ENCODE measurements at regions not wholly inside any gene's neighbourhood (a gene's known extent, or its start where the extent isn't known, plus 50 kb on each side); places are given as distances from the start of the nearest gene placed in this dataset.

GRCh38 chr16:51286272-51286671 is 135.2 kb upstream of the SALL1 start:
- Histone ChIP-seq H3K9me3 (replicated peaks; ENCODE audit: control insufficient read depth, insufficient read depth, low read length) (peaks cover 3% of the 10 kb centered on the region), H4K20me1 (replicated peaks; ENCODE audit: control insufficient read depth, extremely low read depth, insufficient read depth, low read length) (no peaks in the 10 kb centered on the region), H3K4me2 (ENCODE audit: insufficient read depth, low read length) (no peak overlapping the region), H3K27me3 (ENCODE audit: control insufficient read depth in 2 of 2, insufficient read depth in 2 of 2, low read length in 2 of 2) (no peaks in the 10 kb centered on the region), H2AFZ (ENCODE audit: low read depth, low read length) (no peak overlapping the region), H3K4me1 (ENCODE audit: control insufficient read depth, extremely low read depth, insufficient read depth, low read length) (no peaks in the 10 kb centered on the region), H3K36me3 (ENCODE audit: control insufficient read depth in 2 of 2, extremely low read depth in 1 of 2, insufficient read depth in 2 of 2, low read length in 2 of 2) (no peaks in the 10 kb centered on the region), H3K27ac (ENCODE audit: insufficient read depth, low read depth, low read length) (no peak overlapping the region), H3K9me1 (replicated peaks; ENCODE audit: control insufficient read depth, extremely low read depth, insufficient read depth, low read length) (no peaks in the 10 kb centered on the region), H3K79me2 (ENCODE audit: control insufficient read depth, insufficient read depth, low read length) (no peaks in the 10 kb centered on the region), H3K4me3 (replicated peaks in 1 of 3; ENCODE audit: insufficient read depth in 1 of 3, low read depth in 1 of 3, low read length in 3 of 3) (no peak overlapping the region), H3K9ac (replicated peaks; ENCODE audit: extremely low read depth, insufficient read depth, low read length) (no peak overlapping the region)
- no peak for DNase-seq (ENCODE audit: low read depth, low spot score)
- intact Hi-C loops (cut with micrococcal nuclease) (no loop called here), dilution Hi-C loops (cut with MboI; ENCODE audit: extremely low pct_ligation_motif_present, low sequenced_read_pairs) (no loop called here)
- BruUV-seq (replicated peaks), result no TSS peak
- CTCF ChIA-PET, result no interaction called here
- TF ChIP-seq POLR2A (IDR thresholded peaks at IDR 0.05; ENCODE audit: low read depth, low read length) (no peak), JUN (IDR thresholded peaks at IDR 0.05; ENCODE audit: borderline replicate concordance, insufficient read depth, insufficient read length, low read depth) (no peak), GATA2 (IDR thresholded peaks at IDR 0.05; ENCODE audit: insufficient read depth, insufficient read length, low read depth, low read length) (no peak), MYC (IDR thresholded peaks at IDR 0.05; ENCODE audit: low read depth, low read length) (no peak), FOS (IDR thresholded peaks at IDR 0.05; ENCODE audit: borderline replicate concordance, insufficient read depth, low read length) (no peak), MAX (IDR thresholded peaks at IDR 0.05; ENCODE audit: insufficient read depth, insufficient read length) (no peak), POLR2AphosphoS5 (IDR thresholded peaks at IDR 0.05; ENCODE audit: insufficient read depth, low read depth, low read length) (no peak), CTCF (IDR thresholded peaks at IDR 0.05; ENCODE audit: extremely low read depth in 1 of 2, insufficient read depth in 1 of 2, low read depth in 1 of 2, low read length in 2 of 2) (no peak)
- FAIRE-seq, result no peak
- POLR2A ChIA-PET, result no interaction called here

All from endothelial cell of umbilical vein (primary cell).